GM19455 (cell line): ENCODE measurements at regions not wholly inside any gene's neighbourhood (a gene's known extent, or its start where the extent isn't known, plus 50 kb on each side); places are given as distances from the start of the nearest gene placed in this dataset.
"Not testable (repeated sequence)": the region's sequence is repeated elsewhere in the genome, so short reads cannot be mapped to it uniquely, and the experiment has no call there.

Experiments used
- ATAC-seq: cut with Tn5 transposase; IDR thresholded peaks from one replicate; pipeline ENCODE4 v1.9.1; 2021; ENCODE audit not compliant: unreplicated experiment

DNA sequence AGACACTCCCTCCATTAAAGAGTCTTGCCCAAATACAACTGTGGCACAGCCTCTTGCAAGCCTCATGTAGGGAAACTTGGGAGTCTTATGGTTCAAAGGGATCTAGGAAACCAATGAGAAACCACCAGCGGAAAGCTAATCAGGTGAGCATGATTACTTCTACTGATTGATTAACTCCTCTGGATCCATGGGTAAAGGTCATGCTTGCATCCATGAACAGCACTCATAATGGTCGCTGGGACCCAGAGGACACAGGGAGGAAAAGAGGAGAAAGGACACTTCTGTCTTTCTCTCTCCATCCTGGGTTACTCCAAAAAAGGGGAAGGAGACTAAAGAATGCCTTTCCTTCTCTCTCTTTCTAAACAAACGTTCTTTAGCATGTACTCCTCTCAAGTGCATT, 1397.2 kb downstream of the LRFN5 start:
- ATAC-seq, result no peak

DNA sequence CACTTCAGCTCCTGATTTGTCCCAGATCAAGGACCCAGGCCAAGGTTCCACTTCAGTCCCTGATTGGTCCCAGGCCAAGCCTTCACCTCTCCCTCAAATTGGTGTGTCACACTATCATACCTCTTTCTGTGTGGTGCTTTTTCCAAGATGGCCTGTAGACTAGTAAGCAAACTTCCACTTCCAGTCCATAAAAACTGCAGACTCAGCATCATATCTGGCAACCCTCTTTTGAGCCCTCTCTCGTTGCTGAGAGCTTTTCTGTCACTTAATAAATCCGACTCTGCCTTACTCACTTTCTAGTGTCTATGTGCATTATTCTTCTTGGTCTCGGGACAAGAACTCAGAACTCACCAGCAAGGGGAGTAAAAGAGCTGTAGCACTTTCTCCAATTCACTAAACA, 1395.1 kb downstream of the LRFN5 start:
- no peak for ATAC-seq

DNA sequence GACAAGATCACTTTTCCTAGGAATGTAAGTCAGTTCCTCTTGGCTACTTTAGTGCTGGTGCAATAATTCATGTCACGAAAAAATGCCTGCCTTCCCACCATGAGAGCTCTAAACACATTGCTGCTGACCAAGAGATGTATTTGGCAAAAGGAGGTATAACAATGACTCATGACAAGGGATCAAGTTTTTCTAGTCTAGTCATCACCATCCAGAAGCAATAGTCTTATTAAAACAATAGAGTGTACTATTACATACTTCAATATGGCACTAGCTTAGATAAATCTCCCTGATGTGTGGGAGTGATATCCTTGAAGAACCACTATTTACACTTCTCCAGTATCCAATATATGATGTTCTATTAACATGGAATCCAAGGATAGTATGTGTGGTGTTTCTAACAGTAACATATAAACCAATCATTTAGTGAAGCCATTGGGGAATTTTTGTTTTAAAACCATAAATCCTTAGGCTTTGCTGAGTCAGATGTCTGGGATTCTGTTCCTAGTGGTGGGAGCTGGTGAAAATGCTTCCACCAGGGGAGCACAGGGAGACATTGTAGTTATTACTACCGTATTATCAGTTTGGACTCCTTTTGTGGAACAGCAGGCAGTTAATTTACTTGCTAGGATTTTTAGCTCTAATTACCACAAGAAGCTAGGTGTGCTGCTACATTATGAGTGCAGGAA, 1387.5 kb downstream of the LRFN5 start:
- no peak for ATAC-seq

DNA sequence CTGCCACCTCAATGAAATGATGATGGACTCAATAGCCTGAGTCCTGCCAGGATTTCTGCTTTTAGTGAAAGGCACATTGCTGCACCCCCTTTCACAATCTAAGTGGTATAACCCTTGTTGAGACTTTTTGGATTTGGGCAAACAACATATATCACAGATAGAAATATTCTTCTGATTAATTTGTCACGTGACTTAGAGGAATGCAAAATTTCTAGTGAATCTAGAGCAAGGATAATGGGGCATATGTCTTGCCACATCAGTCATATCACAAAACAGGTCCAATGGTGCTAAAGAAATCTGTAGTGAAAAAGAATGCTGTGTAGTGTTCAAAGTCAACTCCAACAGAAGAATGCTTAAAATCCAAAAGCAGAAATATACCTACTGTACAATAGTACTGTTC, 1386.3 kb downstream of the LRFN5 start:
- ATAC-seq, result no peak

DNA sequence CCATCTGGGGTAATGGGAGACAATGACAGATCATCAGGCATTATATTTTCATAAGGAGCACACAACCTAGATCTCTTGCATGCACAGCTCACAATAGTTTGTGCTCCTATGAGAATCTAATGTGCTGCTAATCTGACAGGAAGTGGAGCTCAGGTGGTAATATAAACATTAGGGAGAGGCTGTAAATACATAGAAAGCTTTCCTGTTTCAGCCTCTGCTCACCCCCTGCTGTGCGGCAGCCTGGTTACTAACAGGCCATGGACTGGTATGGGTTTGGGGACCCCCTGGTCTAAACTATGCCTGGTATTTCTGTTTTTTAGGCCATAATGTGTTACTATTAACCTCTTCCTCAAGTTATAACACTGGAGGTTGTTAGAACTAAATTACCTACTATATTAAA, 1373.7 kb downstream of the LRFN5 start:
- ATAC-seq, result no peak

DNA sequence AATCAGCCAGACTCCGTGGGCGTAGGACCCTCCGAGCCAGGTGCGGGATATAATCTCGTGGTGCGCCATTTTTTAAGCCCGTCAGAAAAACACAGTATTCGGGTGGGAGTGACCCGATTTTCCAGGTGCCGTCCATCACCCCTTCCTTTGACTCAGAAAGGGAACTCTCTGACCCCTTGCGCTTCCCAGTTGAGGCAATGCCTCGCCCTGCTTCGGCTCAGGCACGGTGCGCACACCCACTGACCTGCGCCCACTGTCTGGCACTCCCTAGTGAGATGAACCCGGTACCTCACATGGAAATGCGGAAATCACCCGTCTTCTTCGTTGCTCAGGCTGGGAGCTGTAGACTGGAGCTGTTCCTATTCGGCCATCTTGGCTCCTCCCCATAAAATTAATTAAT, 1366.5 kb downstream of the LRFN5 start:
- not testable (repeated sequence) for ATAC-seq

DNA sequence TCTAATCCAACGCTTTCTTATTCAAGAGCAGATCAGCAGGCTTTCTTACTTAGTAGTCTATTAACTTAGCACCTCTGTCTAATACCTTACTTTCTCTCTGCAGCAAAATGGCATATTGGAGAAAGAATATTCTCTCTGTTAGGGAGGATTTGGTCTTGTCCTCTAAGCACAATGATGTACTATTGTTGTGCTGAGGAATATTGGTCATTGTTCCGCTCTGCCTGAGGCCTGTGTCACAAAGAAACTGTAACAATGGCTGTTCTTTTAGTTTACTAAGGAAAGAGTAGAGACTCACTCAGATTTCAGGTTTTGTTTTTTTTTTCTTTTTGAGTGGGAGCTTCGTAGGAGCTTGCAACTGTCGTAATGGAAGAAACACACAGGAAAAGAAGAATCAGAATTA, 1358.8 kb downstream of the LRFN5 start:
- no peak for ATAC-seq

DNA sequence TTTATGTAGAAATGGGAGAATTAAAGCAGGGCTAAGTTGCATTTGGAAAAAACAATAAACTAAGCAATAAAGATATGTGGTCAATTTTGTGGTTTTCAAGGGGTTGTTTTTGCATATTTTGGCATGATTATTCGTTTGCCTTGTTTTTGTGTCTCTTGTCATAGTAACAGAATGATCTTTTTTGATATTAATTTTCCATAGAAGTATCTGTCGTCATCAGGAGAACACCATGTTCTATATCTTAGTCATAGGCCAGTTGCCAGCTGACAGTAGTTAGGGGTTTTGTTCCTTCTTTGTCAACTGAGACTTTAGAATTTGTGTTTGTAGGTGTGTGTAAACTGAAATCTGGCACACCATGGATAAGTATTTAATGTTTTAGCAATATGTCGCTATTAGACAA, 1354.8 kb downstream of the LRFN5 start:
- no peak for ATAC-seq

DNA sequence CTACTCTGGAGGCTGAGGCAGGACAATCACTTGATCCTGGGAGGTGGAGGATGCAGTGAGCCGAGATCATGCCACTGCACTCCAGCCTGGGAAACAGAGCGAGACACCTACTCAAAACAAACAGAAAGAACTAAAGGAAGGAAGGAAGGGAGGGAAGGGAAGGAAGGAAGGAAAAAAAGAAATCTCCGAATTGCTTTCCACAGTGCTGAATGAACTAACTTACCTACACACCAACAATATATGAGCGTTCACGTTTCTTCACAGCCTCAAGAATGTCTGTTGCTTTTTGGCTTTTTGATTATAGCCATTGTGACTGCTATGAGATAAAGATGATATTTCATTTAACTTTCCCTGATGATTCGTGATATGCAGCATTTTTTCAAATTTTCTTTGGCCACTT, 1343.7 kb downstream of the LRFN5 start:
- ATAC-seq, result no peak

DNA sequence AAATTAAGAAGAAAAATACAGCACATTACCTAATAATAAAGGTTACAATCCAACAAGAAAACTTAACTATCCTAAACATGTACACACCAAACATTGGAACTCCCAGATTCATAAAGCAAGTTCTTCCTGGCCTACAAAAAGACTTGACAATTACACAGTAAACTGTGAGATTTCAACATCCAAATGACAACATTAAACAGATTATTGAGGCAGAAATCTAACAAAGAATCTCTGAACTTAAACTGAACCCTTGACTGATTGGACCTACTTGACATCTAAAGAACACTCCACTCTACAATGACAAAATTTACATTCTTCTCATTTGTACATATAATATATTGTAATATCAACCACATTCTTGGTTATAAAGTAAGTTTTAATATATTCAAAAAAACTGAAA, 1341.3 kb downstream of the LRFN5 start:
- no peak for ATAC-seq

DNA sequence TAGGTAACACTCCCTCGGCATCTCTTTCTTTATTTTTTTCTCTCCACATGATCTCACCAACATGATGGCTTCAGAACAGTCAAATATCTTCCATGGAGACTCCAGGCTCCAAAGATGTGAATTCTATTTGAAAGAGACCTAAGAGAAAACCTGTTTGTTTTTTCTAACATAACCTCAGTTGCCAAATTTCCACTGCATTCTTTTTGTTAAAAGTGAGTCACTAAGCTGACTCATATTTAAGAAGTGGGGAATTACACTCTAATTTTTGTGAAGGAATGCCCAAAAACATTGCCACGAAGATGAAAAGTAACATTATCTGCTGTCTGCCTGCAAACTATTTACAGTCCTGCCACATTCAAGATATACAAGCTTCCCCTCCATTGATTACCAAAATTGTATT, 1337.6 kb downstream of the LRFN5 start:
- no peak for ATAC-seq

DNA sequence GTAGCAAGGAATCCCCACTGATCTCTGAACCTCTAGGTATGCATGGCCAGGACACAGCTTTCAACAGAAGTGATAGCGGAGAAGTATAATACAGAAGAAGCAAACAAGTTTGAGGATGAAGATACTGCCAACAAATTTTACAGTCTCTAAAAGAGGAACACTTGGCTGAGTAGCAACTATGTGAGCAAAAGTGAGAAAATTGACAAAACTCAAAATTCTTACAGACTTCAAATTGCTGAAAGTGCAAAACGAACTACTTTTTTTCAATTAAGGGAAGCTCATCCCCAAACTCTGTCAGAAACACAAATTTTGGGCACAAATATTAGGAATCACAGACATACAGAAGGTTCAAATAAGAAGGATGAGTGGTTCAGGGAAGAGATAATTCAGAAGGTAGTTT, 1324.6 kb downstream of the LRFN5 start:
- ATAC-seq, result no peak

DNA sequence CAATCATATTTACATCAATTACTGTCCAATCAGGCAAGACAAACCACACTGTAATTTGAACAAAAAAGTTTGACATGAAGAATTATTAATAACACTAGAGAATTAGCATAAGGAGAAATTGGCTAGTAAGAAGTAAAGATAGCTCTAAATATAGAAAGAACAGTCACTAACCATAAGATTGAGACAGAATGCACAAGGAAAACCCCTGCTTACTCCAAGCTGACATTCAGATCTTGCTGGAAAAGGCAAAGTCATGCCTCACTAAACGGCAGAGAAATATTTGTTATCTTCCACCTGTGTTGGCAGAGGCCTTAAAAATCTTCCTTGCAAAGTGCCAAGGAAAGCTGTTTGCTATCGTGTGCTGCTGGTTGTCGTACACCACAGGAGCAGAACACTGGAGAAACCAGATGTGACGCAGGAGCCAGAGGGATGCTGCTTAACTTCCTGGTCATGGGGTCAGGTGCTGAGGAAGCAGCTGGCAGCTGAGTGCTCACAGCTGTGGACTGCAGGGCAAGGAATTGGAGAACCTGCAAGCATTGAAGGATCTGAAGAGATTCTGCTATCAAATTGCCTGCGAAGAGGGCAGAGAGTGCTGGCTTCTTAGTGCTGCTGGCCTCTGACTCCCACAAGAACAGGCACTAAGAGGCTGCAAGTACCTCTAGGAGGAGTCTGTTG, 1323.3 kb downstream of the LRFN5 start:
- no peak for ATAC-seq

DNA sequence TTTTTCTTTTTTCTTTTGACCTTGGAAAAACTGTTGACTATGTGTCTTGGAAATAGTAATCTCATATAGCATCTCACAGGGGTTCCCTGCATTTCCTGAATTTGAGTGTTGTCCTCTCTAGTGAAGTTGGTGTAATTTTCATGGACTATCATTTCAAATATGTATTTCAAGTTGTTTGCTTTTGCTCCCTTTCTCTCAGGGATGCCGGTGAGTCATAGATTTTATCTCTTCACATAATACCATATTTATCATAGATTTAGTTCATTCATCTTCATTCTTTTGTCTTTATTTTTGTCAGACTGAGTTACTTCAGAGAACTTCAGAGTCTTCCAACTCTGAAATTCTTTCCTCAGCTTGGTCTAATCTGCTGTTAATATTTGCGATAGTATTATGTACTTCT, 1320.6 kb downstream of the LRFN5 start:
- no peak for ATAC-seq

DNA sequence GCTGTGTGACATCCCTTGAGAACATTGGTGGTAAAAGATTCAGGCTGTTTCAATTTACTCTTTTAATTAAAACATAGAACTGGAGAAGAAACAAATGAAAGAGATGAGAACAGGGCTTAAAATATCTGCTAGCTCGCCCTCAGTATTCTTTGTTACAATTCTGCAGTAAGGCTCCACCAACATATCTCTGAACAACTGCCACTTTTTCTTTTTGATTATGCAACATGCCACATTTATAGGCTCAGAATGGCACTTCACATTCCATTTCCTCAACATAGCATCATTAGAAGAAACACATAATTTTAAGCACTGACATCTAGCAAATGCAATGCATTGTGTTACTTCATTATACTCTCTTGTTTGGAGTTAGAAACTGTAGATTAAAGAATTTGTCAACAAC, 1315.2 kb downstream of the LRFN5 start:
- ATAC-seq, result no peak

DNA sequence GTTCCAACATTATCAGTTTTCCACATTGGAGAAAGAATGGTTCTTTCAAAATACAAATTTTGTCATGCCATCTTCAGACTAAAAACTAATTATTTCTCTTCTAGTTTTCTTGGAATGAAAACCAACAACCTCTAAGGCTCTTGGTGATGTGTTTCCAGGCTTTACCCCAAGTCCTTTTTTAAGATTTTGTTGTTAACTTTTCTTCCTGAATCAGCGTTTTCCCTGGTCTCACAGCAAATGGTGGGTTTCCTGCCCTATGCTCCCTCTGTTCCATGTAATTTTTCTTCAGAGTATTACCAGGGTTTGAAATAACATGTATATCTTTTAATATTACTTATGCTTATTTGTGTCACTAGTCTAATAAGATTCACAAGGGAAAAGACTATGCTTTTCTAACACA, 1311.9 kb downstream of the LRFN5 start:
- no peak for ATAC-seq

DNA sequence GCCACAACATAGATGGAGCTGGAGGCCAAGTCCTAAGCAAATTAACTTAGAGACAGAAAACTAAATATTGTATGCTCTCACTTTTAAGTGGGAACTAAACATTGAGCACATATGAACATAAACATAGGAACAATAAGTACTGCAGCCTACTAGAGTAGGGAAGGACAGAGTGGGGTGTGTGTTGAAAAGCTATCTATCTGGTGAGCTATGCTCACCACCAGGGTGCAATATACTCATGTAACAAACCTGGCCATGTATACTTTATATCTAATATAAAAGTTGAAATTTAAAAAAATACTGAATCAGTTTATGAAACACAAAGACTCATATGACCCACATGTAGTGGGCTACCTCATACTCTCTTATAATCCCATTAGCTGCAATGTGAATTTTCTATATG, 1305.0 kb downstream of the LRFN5 start:
- ATAC-seq, result no peak

DNA sequence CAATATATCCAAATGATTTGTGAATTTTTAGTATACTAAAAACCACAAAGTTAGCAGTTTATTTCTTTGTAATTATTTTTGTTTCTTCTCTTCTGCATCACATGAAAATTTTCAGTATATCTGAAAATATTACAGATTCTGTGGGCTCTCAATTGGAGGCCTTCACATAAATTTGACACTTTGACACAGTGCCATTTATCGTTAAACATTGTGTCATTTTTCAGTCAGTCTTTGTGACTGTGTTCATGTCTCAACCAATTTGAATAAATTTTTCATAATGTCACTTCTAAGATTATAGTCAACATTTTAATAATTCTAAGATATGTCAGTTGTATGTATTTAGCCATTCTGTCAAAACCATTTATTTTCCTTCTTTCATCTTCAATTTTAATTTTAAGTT, 1303.0 kb downstream of the LRFN5 start:
- no peak for ATAC-seq

DNA sequence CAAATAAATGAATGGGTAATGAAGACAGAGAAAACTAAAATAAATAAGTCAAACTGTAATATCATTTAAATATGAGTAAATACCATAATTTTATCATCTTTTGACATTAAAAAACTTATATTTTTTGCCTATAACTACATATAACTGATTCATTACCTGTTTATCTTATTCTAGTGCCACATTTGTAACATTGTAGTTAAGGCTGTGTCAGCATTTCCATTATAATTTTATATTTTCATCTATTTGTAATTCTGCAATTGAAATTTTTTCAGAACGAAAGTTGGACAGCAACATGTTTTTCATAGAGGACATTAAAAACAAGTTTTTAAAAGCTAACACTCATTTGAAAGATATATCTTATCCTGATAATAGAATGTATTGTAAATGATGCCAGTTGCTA, 1286.5 kb downstream of the LRFN5 start:
- ATAC-seq, result no peak

DNA sequence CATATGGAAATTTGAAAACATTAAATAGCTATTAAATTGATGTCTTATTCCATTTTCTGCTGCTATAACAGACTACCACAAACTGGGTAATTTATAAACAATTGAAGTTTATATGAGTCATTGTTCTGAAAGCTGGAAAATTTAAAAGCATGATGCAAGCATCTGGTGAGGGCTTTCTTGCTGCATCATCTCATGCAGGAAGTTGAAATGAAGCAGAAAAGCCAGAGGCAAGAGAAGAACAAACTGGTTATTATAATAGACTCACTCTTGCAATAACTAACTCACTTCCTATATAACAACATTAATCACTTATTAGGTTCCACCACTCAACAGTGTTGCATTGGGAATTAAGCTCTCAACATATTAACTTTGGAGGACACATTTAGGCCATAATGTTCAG, 1277.4 kb downstream of the LRFN5 start:
- no peak for ATAC-seq

DNA sequence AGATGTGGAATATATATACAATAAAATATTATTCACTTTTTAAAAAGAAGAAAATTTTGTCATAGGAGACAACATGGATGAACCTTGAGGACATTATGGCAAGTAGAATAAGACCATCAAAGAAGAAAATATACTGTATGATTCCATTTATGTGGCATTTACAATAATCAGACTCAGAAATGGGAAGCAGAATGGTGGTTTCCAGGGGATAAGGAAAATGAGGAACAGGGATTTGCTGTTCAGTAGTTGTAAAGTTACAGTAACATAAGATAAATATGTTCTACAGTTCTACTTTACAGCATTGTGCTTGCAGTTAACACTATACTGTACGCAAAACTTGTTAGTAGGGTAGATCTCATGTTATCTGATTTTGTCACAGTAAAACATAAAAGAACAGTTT, 1271.0 kb downstream of the LRFN5 start:
- ATAC-seq, result no peak

DNA sequence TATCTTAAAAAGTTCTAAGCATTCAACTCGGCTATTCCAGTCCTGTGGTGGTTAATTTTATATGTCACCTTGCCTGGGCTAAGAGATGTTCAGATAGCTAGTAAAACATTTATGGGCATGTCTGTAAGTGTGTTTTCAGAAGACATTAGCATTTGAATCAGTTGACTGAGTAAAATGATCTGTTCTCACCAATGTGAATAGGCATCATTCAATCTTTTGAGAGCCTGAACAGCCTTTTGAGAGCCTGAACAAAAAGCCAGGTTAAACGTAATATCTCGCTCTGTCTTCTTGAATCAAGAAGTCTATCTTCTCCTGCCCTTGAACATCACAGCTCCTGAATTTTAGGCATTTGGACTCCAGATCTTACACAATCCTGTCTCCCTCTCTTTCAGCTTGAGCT, 1266.1 kb downstream of the LRFN5 start:
- no peak for ATAC-seq

DNA sequence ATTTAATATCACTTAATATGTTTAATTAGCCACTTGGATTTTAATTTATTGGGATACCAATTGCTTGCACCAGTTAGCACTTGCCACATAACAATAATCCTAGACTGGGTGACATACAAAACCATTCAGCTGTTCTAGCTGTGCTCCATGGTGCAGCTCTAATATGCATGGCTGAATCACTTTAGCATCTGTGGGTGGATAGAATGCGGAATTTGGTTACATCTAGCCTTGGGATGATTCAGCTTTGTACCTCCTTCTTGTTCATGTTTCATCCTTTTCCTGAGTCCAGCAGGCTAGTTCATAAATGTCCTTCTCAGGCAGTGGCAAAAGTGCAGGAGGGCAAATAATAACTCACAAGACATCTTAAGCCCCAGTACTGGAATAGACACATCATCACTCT, 1263.0 kb downstream of the LRFN5 start:
- no peak for ATAC-seq
